ENCODE measurements at regions not wholly inside any gene's neighbourhood (a gene's known extent, or its start where the extent isn't known, plus 50 kb on each side); places are given as distances from the start of the nearest gene placed in this dataset.

DNA sequence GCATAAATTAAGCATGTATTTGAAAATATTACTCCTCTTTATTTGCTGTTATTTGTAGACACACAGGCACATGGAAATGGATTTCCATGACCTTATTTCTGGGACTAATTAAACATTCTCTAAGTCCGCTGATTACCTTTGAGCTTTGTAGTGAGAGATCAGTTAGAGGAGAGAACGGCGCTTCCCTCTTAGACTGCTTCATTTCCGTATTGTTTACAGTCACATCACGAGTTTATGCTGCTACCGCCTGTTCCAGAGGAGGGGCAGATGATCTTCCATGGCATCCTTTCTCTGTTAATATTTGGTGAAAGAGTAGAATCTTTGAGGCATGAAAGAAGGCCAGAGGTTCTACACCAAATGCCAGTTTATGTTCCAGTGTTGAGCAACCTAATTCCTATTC is 404.4 kb downstream of the TRIB2 start:
- DNase-seq (ENCODE audit: low read depth) = no peak
- no peak overlapping the region for H3K4me3 ChIP-seq (replicated peaks; ENCODE audit: low read depth, low read length)
- TF ChIP-seq, protein P1, sequence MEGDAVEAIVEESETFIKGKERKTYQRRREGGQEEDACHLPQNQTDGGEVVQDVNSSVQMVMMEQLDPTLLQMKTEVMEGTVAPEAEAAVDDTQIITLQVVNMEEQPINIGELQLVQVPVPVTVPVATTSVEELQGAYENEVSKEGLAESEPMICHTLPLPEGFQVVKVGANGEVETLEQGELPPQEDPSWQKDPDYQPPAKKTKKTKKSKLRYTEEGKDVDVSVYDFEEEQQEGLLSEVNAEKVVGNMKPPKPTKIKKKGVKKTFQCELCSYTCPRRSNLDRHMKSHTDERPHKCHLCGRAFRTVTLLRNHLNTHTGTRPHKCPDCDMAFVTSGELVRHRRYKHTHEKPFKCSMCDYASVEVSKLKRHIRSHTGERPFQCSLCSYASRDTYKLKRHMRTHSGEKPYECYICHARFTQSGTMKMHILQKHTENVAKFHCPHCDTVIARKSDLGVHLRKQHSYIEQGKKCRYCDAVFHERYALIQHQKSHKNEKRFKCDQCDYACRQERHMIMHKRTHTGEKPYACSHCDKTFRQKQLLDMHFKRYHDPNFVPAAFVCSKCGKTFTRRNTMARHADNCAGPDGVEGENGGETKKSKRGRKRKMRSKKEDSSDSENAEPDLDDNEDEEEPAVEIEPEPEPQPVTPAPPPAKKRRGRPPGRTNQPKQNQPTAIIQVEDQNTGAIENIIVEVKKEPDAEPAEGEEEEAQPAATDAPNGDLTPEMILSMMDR (IDR thresholded peaks at IDR 0.05; ENCODE audit: low read length, missing control alignments) = no peak

DNA sequence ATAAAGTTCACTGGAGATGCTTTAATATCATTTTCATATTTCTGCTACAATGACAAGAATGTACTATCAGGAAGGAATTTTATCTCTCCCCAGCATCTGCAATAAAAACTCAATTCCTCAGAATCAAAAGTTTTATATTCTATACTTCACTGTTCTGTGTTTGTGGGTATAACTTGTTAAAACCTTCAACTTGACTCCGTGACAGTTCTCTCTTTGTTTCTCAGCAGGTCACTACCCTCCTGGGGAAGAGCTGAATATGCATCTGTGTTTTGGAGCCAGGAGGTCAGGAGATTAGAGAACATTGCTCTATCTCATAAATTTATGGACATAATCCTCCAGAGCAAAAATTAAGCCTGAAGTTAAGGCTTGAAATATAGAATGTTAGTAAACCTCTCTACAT is 411.4 kb downstream of the TRIB2 start:
- no peak for DNase-seq (ENCODE audit: low read depth)
- H3K4me3 ChIP-seq (replicated peaks; ENCODE audit: low read depth, low read length) = no peak overlapping the region
- TF ChIP-seq, protein P1 (IDR thresholded peaks at IDR 0.05; ENCODE audit: low read length, missing control alignments) = no peak

DNA sequence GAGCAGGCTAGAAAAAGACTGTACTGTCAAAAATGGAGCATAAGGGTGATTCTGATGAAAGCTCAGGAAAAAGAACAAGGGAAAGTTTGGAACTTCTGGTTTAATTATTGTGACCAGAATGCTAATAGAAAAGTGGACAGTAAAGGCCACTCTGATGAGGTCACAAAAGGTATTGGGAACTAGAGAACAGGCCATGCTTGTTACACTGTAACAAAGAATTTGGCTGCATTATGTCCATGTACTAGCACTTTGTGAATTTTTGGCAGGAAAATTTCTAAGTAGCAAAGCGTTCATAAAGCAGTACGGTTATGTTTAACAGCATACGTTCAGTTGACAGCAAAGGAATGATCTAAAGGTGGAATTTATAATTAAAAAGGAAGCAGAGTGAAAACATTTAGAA is 418.6 kb downstream of the TRIB2 start:
- TF ChIP-seq, protein P1 (IDR thresholded peaks at IDR 0.05; ENCODE audit: low read length, missing control alignments) = no peak
- no peak for DNase-seq (ENCODE audit: low read depth)
- H3K4me3 ChIP-seq (replicated peaks; ENCODE audit: low read depth, low read length) = no peak overlapping the region

DNA sequence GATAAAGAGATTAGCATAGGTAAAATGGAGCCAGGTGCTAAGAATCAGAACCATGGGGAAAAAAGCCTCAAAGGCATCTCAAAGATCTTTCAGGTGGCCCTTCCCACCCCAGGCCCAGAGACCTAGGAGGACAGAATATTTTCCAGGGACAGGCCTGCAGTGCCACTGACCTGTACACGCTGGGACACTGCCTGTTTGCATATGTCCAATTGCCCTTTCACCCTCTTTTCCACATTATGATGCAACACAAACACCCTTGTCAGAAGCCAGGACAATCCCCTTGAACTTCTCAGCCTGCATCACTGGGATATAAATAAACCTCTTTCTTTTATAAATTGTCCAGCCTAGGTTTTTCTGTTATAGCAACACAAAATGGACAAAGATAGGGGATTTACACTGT is 419.1 kb downstream of the TRIB2 start:
- TF ChIP-seq, protein P1 (IDR thresholded peaks at IDR 0.05; ENCODE audit: low read length, missing control alignments) = no peak
- DNase-seq (ENCODE audit: low read depth) = no peak
- H3K4me3 ChIP-seq (replicated peaks; ENCODE audit: low read depth, low read length) = no peak overlapping the region

DNA sequence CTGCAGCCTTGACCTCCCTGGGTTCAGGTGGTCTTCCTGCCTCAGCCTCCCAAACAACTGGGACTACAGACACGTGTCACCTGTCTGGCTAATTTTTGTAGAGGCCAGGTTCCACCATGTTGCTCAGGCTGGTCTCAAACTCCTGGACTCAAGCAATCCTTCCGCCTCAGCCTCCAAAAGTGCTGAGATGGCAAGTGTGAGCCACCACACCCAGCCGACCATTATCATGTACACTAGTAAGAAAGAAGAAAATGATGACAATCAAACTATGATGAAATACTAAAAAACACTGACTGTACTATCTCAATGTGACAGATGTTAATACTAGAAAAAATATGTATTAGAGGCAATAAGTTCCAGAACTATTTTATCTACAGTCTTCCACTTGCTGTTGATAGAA is 420.9 kb downstream of the TRIB2 start:
- no peak overlapping the region for H3K4me3 ChIP-seq (replicated peaks; ENCODE audit: low read depth, low read length)
- TF ChIP-seq, protein P1 (IDR thresholded peaks at IDR 0.05; ENCODE audit: low read length, missing control alignments) = no peak
- no peak for DNase-seq (ENCODE audit: low read depth)

DNA sequence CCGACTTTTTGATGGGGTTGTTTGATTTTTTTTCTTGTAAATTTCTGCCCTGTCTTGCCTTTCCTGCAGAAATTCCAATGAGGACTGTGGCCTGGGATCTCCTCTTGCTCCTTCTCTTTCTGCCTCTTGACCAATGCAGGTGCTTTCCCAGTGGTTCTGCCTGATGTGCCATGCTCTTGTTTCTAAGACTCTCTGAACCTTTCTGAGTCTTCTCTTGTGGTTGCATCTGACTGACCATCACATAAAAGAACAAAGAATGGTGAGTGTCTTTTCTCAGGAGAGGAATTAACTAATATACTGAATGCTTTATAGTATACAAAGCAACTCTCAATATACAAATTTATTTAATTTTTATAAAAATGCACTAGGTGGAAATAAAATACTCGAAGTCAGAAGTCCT is 424.6 kb downstream of the TRIB2 start:
- H3K4me3 ChIP-seq (replicated peaks; ENCODE audit: low read depth, low read length) = no peak overlapping the region
- TF ChIP-seq, protein P1 (IDR thresholded peaks at IDR 0.05; ENCODE audit: low read length, missing control alignments) = no peak
- DNase-seq (ENCODE audit: low read depth) = no peak

DNA sequence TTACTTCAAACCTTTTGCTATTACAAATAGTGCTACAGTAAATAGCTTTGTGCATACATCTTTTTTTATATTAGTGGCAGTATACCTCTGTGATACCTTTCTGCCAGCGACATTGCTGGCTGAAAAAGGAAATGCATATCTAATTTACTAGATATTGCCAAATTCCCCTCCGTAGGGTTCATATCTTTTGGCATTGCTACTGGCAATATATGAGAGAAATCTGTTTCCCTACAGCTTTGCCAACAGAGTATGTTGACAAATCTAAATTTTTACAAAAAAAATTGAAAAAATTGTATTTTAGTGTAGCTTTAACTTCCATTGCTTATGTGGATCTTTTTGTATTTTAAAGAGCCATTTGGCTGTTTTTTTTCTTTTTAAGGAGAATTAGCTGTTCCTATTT is 426.7 kb downstream of the TRIB2 start:
- no peak for DNase-seq (ENCODE audit: low read depth)
- H3K4me3 ChIP-seq (replicated peaks; ENCODE audit: low read depth, low read length) = no peak overlapping the region
- TF ChIP-seq, protein P1 (IDR thresholded peaks at IDR 0.05; ENCODE audit: low read length, missing control alignments) = no peak
